ENCODE measurements at regions not wholly inside any gene's neighbourhood (a gene's known extent, or its start where the extent isn't known, plus 50 kb on each side); places are given as distances from the start of the nearest gene placed in this dataset.
"Not testable (repeated sequence)": the region's sequence is repeated elsewhere in the genome, so short reads cannot be mapped to it uniquely, and the experiment has no call there.

- not testable (repeated sequence) for TF ChIP-seq CTCF (IDR thresholded peaks at IDR 0.05); MAX (CRISPR knock-in tag; IDR thresholded peaks at IDR 0.05); FOXP4 (CRISPR knock-in tag; IDR thresholded peaks at IDR 0.05); ATF6 (CRISPR knock-in tag; IDR thresholded peaks at IDR 0.05); TEAD4 (CRISPR knock-in tag; IDR thresholded peaks at IDR 0.05); CREB1 (CRISPR knock-in tag; IDR thresholded peaks at IDR 0.05); CBFB (CRISPR knock-in tag; IDR thresholded peaks at IDR 0.05; ENCODE audit: low read depth); ZNF232 (CRISPR knock-in tag; IDR thresholded peaks at IDR 0.05); SP1 (CRISPR knock-in tag; conservative IDR thresholded peaks at IDR 0.05); ATF2 (CRISPR knock-in tag; IDR thresholded peaks at IDR 0.05; ENCODE audit: borderline replicate concordance, low read depth); FOXK1 (CRISPR knock-in tag; IDR thresholded peaks at IDR 0.05); NFYB (CRISPR knock-in tag; conservative IDR thresholded peaks at IDR 0.05; ENCODE audit: low read depth); ZNF317 (CRISPR knock-in tag; IDR thresholded peaks at IDR 0.05; ENCODE audit: borderline replicate concordance, low read depth)
Observed at GRCh38 chr22:16132598-16132997, 442.8 kb downstream of the POTEH start.
